ENCODE measurements at regions not wholly inside any gene's neighbourhood (a gene's known extent, or its start where the extent isn't known, plus 50 kb on each side); places are given as distances from the start of the nearest gene placed in this dataset.

DNA sequence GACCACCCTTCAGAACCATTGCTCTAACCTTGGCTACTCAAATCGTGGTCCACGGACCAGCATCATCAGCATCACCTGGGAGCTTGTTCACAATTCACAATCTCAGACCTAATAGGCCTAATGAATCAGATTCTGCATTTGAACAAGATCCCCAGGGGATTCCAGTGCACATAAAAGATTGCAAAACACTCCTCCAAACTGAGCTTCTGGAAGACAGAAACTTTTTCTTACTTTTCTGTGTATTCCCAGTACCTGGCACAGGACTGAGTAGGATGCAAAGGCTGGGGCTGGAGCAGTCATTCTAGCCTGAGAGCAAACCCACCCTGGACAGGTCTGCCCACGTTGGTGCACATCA lies 115.1 kb upstream of the COPS8 start:
- Histone ChIP-seq H3K79me2 (ENCODE audit: low read depth) (no peaks in the 10 kb centered on the region), H3K4me1 (replicated peaks; ENCODE audit: insufficient read depth) (peaks cover 6% of the 10 kb centered on the region), H3K9me2 (ENCODE audit: insufficient read depth) (no peaks in the 10 kb centered on the region), H3K4me3 (no peak overlapping the region), H3K27me3 (ENCODE audit: insufficient read depth, low read depth) (peaks cover 56% of the 10 kb centered on the region), H3K4me2 (no peak overlapping the region), H3K9me3 (ENCODE audit: insufficient read depth, low read depth) (no peaks in the 10 kb centered on the region), H4K20me1 (ENCODE audit: insufficient read depth) (no peaks in the 10 kb centered on the region), H3K36me3 (ENCODE audit: low read depth) (no peaks in the 10 kb centered on the region), H3K27ac (no peak overlapping the region), H2AFZ (no peak overlapping the region), H3F3A (ENCODE audit: insufficient read depth, low read depth) (no peaks in the 10 kb centered on the region)
- DNase-seq: no peak
- no TSS peak for BruUV-seq (replicated peaks)
- intact Hi-C loops (cut with micrococcal nuclease; ENCODE audit: unreplicated experiment): no loop called here
- POLR2A ChIA-PET (ENCODE audit: unreplicated experiment): no interaction called here
- TF ChIP-seq CTCF (conservative IDR thresholded peaks at IDR 0.05): no peak
- no peak for TF ChIP-seq EZH2 (IDR thresholded peaks at IDR 0.05; ENCODE audit: low read depth)
- CTCF ChIA-PET: interaction anchor here (0.6 kb wide), 1 partner anchor 458 kb away, joined by 3 read pairs; no protein-coding TSS in a partner anchor

DNA sequence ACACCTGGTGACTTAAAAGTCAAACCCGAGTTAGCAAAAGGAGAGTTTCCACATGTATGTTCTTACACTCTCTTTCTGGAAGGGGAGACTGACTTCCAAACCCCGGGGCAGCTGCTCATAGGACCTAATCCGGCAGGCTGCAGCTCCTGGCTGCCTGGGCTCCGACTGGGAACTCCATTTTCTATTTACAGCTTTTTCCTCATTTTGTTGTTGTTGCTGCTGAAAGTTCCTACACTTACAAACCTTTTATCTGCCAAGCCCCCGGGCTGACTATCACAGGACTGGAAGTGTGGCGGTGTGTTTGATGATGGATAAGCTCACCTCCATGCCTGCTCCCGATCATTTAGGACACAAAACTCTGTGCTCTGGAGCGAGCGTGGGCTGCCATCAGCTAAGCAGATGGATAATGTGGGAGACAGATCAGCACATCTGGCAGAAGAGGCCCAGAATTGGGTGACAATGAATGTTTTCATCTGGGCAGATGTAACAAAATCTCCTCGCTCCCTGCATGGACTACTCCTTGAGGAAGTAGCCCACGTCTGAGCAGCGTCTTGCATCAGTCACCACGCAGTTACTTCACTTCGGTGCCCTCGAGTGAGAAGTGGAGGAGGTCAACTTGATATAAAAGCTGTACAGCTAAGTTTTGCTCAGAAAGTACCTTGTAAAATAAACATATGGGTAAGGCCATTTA lies 114.4 kb upstream of the COPS8 start:
- no TSS peak for BruUV-seq (replicated peaks)
- ChIA-PET POLR2A (ENCODE audit: unreplicated experiment) (no interaction called here), CTCF (no interaction called here)

GRCh38 chr2:236971919-236972381 lies 113.7 kb upstream of the COPS8 start:
- POLR2A ChIA-PET (ENCODE audit: unreplicated experiment): interaction anchor here (1.1 kb wide), 1 partner anchor 10 kb away, joined by 3 read pairs; no protein-coding TSS in a partner anchor
- intact Hi-C loops (cut with micrococcal nuclease; ENCODE audit: unreplicated experiment): loop anchor here (1.0 kb wide), 1 partner anchor 14 kb away; no protein-coding TSS in a partner anchor
- no peak for DNase-seq
- Histone ChIP-seq H2AFZ (no peak overlapping the region), H3K9me3 (ENCODE audit: insufficient read depth, low read depth) (no peaks in the 10 kb centered on the region), H3K4me1 (replicated peaks; ENCODE audit: insufficient read depth) (peaks cover 6% of the 10 kb centered on the region), H3K9me2 (ENCODE audit: insufficient read depth) (no peaks in the 10 kb centered on the region), H3K27me3 (ENCODE audit: insufficient read depth, low read depth) (peaks cover 66% of the 10 kb centered on the region), H3K27ac (no peak overlapping the region), H3K36me3 (ENCODE audit: low read depth) (no peaks in the 10 kb centered on the region), H3K79me2 (ENCODE audit: low read depth) (no peaks in the 10 kb centered on the region), H3K4me2 (no peak overlapping the region), H3K4me3 (no peak overlapping the region), H3F3A (ENCODE audit: insufficient read depth, low read depth) (no peaks in the 10 kb centered on the region), H4K20me1 (ENCODE audit: insufficient read depth) (no peaks in the 10 kb centered on the region)
- CTCF ChIA-PET: no interaction called here
- TF ChIP-seq CTCF (conservative IDR thresholded peaks at IDR 0.05): no peak
- no peak for TF ChIP-seq EZH2 (IDR thresholded peaks at IDR 0.05; ENCODE audit: low read depth)
- no TSS peak for BruUV-seq (replicated peaks)

More for the DNA sequence above, 114.4 kb upstream of the COPS8 start:
- H4K20me1 ChIP-seq (ENCODE audit: insufficient read depth): no peaks in the 10 kb centered on the region
- H3K27ac ChIP-seq: no peak overlapping the region
- no peaks in the 10 kb centered on the region for H3F3A ChIP-seq (ENCODE audit: insufficient read depth, low read depth)
- no peaks in the 10 kb centered on the region for H3K9me2 ChIP-seq (ENCODE audit: insufficient read depth)
- H3K4me1 ChIP-seq (replicated peaks; ENCODE audit: insufficient read depth): peaks cover 6% of the 10 kb centered on the region
- H3K4me2 ChIP-seq: no peak overlapping the region
- H3K79me2 ChIP-seq (ENCODE audit: low read depth): no peaks in the 10 kb centered on the region
- peaks cover 59% of the 10 kb centered on the region for H3K27me3 ChIP-seq (ENCODE audit: insufficient read depth, low read depth)
- H3K9me3 ChIP-seq (ENCODE audit: insufficient read depth, low read depth): no peaks in the 10 kb centered on the region
- DNase-seq: no peak
- intact Hi-C loops (cut with micrococcal nuclease; ENCODE audit: unreplicated experiment): no loop called here
- H3K36me3 ChIP-seq (ENCODE audit: low read depth): no peaks in the 10 kb centered on the region
- H3K4me3 ChIP-seq: no peak overlapping the region
- TF ChIP-seq EZH2 (IDR thresholded peaks at IDR 0.05; ENCODE audit: low read depth) (no peak), CTCF (conservative IDR thresholded peaks at IDR 0.05) (no peak)
- H2AFZ ChIP-seq: no peak overlapping the region
